ENCODE measurements at regions not wholly inside any gene's neighbourhood (a gene's known extent, or its start where the extent isn't known, plus 50 kb on each side); places are given as distances from the start of the nearest gene placed in this dataset.

DNA sequence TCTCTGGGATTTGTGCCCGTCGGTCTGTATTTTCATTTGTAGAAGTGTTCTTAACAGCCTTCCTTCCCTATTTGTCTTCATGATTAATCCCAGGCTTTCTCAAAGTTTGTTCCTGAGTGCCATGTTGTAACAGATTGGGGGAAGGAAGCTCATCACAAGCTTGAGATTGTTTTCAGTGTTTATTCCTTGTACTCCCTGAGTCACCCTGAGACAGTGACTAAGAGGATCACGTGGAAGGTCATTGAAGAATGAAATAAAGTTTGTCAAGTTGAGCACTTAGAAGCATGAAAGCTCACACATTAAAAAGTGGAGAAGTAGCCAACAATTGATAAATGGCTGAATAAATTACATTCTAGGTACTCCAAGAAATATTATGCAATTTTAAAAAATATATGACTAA lies 153.5 kb upstream of the FAM241A start:
- Histone ChIP-seq H3K4me3 (no peak overlapping the region), H3K36me3 (no peaks in the 10 kb centered on the region), H3K9me3 (no peaks in the 10 kb centered on the region), H3K4me1 (replicated peaks) (no peaks in the 10 kb centered on the region), H3K27me3 (replicated peaks; ENCODE audit: insufficient read depth) (no peaks in the 10 kb centered on the region), H3K27ac (no peak overlapping the region)
- 64% methylated on average over 3 of the region's 3 CpGs for WGBS
- no peak for DNase-seq (ENCODE audit: low spot score)
- intact Hi-C loops (cut with DNase I), result no loop called here
- TF ChIP-seq POLR2AphosphoS5 (IDR thresholded peaks at IDR 0.05), result no peak
- TF ChIP-seq POLR2A (IDR thresholded peaks at IDR 0.05), result no peak
- no peak for TF ChIP-seq CTCF (IDR thresholded peaks at IDR 0.05)

- H3K9me3 ChIP-seq, result no peaks in the 10 kb centered on the region
- H3K4me3 ChIP-seq, result no peak overlapping the region
- 31% methylated on average over 7 of the region's 7 CpGs for WGBS
- no peaks in the 10 kb centered on the region for H3K4me1 ChIP-seq (replicated peaks)
- no peaks in the 10 kb centered on the region for H3K36me3 ChIP-seq
- H3K27me3 ChIP-seq (replicated peaks; ENCODE audit: insufficient read depth), result no peaks in the 10 kb centered on the region
- no peak overlapping the region for H3K27ac ChIP-seq
- TF ChIP-seq CTCF (IDR thresholded peaks at IDR 0.05) (no peak), POLR2A (IDR thresholded peaks at IDR 0.05) (no peak), POLR2AphosphoS5 (IDR thresholded peaks at IDR 0.05) (no peak)
- intact Hi-C loops (cut with DNase I), result no loop called here
- DNase-seq (ENCODE audit: low spot score), result no peak
Observed at GRCh38 chr4:111992351-111993168, 152.7 kb upstream of the FAM241A start.

DNA sequence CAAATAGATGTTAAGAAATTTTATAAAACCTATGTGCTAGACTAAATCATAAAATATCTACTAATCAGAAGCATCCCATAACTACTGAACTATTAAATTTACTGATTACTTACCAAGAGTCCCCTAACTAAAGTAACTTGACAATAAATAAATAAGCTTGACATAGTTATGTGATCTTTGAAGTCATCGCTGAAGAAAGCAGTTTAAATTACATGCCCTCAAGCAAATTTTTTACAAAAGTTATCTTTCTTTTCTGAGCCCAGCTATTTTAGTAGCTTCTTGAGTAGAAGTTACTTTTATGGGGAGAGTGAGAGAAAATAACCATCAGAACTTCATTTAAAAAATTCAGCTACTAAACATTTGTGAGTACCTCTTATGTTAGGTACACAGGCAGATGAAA lies 150.9 kb upstream of the FAM241A start:
- H3K36me3 ChIP-seq, result no peaks in the 10 kb centered on the region
- intact Hi-C loops (cut with DNase I), result no loop called here
- H3K9me3 ChIP-seq, result no peaks in the 10 kb centered on the region
- H3K4me1 ChIP-seq (replicated peaks), result no peaks in the 10 kb centered on the region
- DNase-seq (ENCODE audit: low spot score), result no peak
- TF ChIP-seq CTCF (IDR thresholded peaks at IDR 0.05), result no peak
- no peak for TF ChIP-seq POLR2AphosphoS5 (IDR thresholded peaks at IDR 0.05)
- TF ChIP-seq POLR2A (IDR thresholded peaks at IDR 0.05), result no peak
- no peak overlapping the region for H3K27ac ChIP-seq
- H3K27me3 ChIP-seq (replicated peaks; ENCODE audit: insufficient read depth), result no peaks in the 10 kb centered on the region
- no peak overlapping the region for H3K4me3 ChIP-seq
- 38% methylated on average over 1 of the region's 1 CpG for WGBS

DNA sequence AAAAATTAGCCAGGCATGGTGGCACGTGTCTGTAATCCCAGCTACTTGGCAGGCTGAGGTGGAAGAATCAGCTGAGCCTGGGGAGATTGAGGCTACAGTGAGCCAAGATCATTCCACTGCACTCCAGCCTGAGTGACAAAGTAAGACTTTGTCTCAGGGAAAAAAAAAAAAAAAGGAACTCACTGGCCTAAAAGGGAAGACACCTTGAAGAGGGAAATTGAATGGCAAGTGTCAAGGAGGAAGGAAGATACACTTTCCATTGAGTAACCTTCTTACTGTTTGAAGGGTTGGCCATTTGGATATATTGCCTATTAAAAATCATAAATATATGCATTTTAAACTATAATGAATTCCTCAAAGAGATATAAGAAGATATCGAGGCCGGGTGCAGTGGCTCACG lies 147.5 kb upstream of the FAM241A start:
- Histone ChIP-seq H3K27ac (no peak overlapping the region), H3K4me1 (replicated peaks) (no peaks in the 10 kb centered on the region), H3K9me3 (no peaks in the 10 kb centered on the region), H3K4me3 (no peak overlapping the region), H3K27me3 (replicated peaks; ENCODE audit: insufficient read depth) (no peaks in the 10 kb centered on the region), H3K36me3 (no peaks in the 10 kb centered on the region)
- no peak for TF ChIP-seq POLR2AphosphoS5 (IDR thresholded peaks at IDR 0.05)
- TF ChIP-seq CTCF (IDR thresholded peaks at IDR 0.05), result no peak
- TF ChIP-seq POLR2A (IDR thresholded peaks at IDR 0.05), result no peak
- intact Hi-C loops (cut with DNase I), result no loop called here
- DNase-seq (ENCODE audit: low spot score), result no peak
- 94% methylated on average over 4 of the region's 4 CpGs for WGBS

- H3K36me3 ChIP-seq, result no peaks in the 10 kb centered on the region
- H3K9me3 ChIP-seq, result no peaks in the 10 kb centered on the region
- H3K27ac ChIP-seq, result no peak overlapping the region
- DNase-seq (ENCODE audit: low spot score), result no peak
- H3K4me3 ChIP-seq, result no peak overlapping the region
- TF ChIP-seq CTCF (IDR thresholded peaks at IDR 0.05) (no peak), POLR2A (IDR thresholded peaks at IDR 0.05) (no peak), POLR2AphosphoS5 (IDR thresholded peaks at IDR 0.05) (no peak)
- no peaks in the 10 kb centered on the region for H3K4me1 ChIP-seq (replicated peaks)
- no peaks in the 10 kb centered on the region for H3K27me3 ChIP-seq (replicated peaks; ENCODE audit: insufficient read depth)
- intact Hi-C loops (cut with DNase I), result no loop called here
- 88% methylated on average over 3 of the region's 3 CpGs for WGBS
Observed at GRCh38 chr4:111999801-112000200, 145.5 kb upstream of the FAM241A start.
